ENCODE measurements at regions not wholly inside any gene's neighbourhood (a gene's known extent, or its start where the extent isn't known, plus 50 kb on each side); places are given as distances from the start of the nearest gene placed in this dataset.

- no TSS peak for BruUV-seq (replicated peaks)
- Histone ChIP-seq H3K27me3 (replicated peaks; ENCODE audit: control insufficient read depth, insufficient read depth, low read length) (no peaks in the 10 kb centered on the region), H3K4me3 (ENCODE audit: low read depth, low read length) (no peak overlapping the region), H3K9me3 (no peaks in the 10 kb centered on the region), H3K36me3 (ENCODE audit: control insufficient read depth, insufficient read depth, low read length) (no peaks in the 10 kb centered on the region), H3K4me1 (no peaks in the 10 kb centered on the region)
- intact Hi-C loops (cut with micrococcal nuclease; ENCODE audit: unreplicated experiment): no loop called here
- Mint-ChIP-seq H3K27ac (ENCODE audit: unreplicated experiment) (no peak overlapping the region), H3K4me3 (ENCODE audit: unreplicated experiment) (no peak overlapping the region), H3K27me3 (ENCODE audit: insufficient read depth, unreplicated experiment) (peaks cover 25% of the 10 kb centered on the region), H3K9me3 (ENCODE audit: unreplicated experiment) (no peaks in the 10 kb centered on the region), H3K4me1 (ENCODE audit: low read depth, unreplicated experiment) (no peaks in the 10 kb centered on the region), H3K36me3 (ENCODE audit: insufficient read depth, unreplicated experiment) (no peaks in the 10 kb centered on the region)
- ChIA-PET POLR2A (no interaction called here), CTCF (no interaction called here)
- no peak for TF ChIP-seq CTCF (IDR thresholded peaks at IDR 0.05; ENCODE audit: insufficient read depth in 1 of 2, low read depth in 1 of 2, low read length in 1 of 2, severe bottlenecking in 1 of 2, unreplicated experiment in 1 of 2)
- no peak for DNase-seq
These were observed 670.2 kb downstream of the SEMA5A start for GRCh38 chr5:8875722-8876121.

- CTCF ChIA-PET: no interaction called here
- no peaks in the 10 kb centered on the region for H3K4me1 ChIP-seq
- intact Hi-C loops (cut with micrococcal nuclease; ENCODE audit: unreplicated experiment): no loop called here
These were observed 666.6 kb downstream of the SEMA5A start for GRCh38 chr5:8879248-8879647.

GRCh38 chr5:8884029-8884428, 661.8 kb downstream of the SEMA5A start:
- Mint-ChIP-seq H3K4me1 (ENCODE audit: low read depth, unreplicated experiment) (no peaks in the 10 kb centered on the region), H3K27ac (ENCODE audit: unreplicated experiment) (no peak overlapping the region), H3K9me3 (ENCODE audit: unreplicated experiment) (no peaks in the 10 kb centered on the region), H3K4me3 (ENCODE audit: unreplicated experiment) (no peak overlapping the region), H3K27me3 (ENCODE audit: insufficient read depth, unreplicated experiment) (peaks cover 5% of the 10 kb centered on the region), H3K36me3 (ENCODE audit: insufficient read depth, unreplicated experiment) (no peaks in the 10 kb centered on the region)
- peaks cover 7% of the 10 kb centered on the region; the same call in 1 of the 2 replicates for H3K9me3 ChIP-seq
- H3K4me3 ChIP-seq (ENCODE audit: low read depth, low read length): no peak overlapping the region
- POLR2A ChIA-PET: no interaction called here
- BruUV-seq (replicated peaks): no TSS peak
- no peaks in the 10 kb centered on the region for H3K36me3 ChIP-seq (ENCODE audit: control insufficient read depth, insufficient read depth, low read length)
- no peaks in the 10 kb centered on the region for H3K4me1 ChIP-seq
- intact Hi-C loops (cut with micrococcal nuclease; ENCODE audit: unreplicated experiment): no loop called here
- H3K27me3 ChIP-seq (replicated peaks; ENCODE audit: control insufficient read depth, insufficient read depth, low read length): no peaks in the 10 kb centered on the region
- CTCF ChIA-PET: no interaction called here
- no peak for DNase-seq
- no peak for TF ChIP-seq CTCF (IDR thresholded peaks at IDR 0.05; ENCODE audit: insufficient read depth in 1 of 2, low read depth in 1 of 2, low read length in 1 of 2, severe bottlenecking in 1 of 2, unreplicated experiment in 1 of 2)

More at GRCh38 chr5:8879248-8879647, 666.6 kb downstream of the SEMA5A start:
- no peak for DNase-seq
- H3K27me3 Mint-ChIP-seq (ENCODE audit: insufficient read depth, unreplicated experiment): peaks cover 18% of the 10 kb centered on the region
- H3K4me3 ChIP-seq (ENCODE audit: low read depth, low read length): no peak overlapping the region
- BruUV-seq (replicated peaks): no TSS peak
- no peaks in the 10 kb centered on the region for H3K36me3 ChIP-seq (ENCODE audit: control insufficient read depth, insufficient read depth, low read length)
- no peaks in the 10 kb centered on the region for H3K27me3 ChIP-seq (replicated peaks; ENCODE audit: control insufficient read depth, insufficient read depth, low read length)
- H3K4me1 Mint-ChIP-seq (ENCODE audit: low read depth, unreplicated experiment): no peaks in the 10 kb centered on the region
- H3K9me3 ChIP-seq: no peaks in the 10 kb centered on the region
- H3K9me3 Mint-ChIP-seq (ENCODE audit: unreplicated experiment): no peaks in the 10 kb centered on the region
- POLR2A ChIA-PET: no interaction called here
- H3K4me3 Mint-ChIP-seq (ENCODE audit: unreplicated experiment): no peak overlapping the region
- TF ChIP-seq CTCF (IDR thresholded peaks at IDR 0.05; ENCODE audit: insufficient read depth in 1 of 2, low read depth in 1 of 2, low read length in 1 of 2, severe bottlenecking in 1 of 2, unreplicated experiment in 1 of 2): no peak
- H3K27ac Mint-ChIP-seq (ENCODE audit: unreplicated experiment): no peak overlapping the region
- H3K36me3 Mint-ChIP-seq (ENCODE audit: insufficient read depth, unreplicated experiment): no peaks in the 10 kb centered on the region

Measured in Caco-2 (cell line).